ENCODE measurements at regions not wholly inside any gene's neighbourhood (a gene's known extent, or its start where the extent isn't known, plus 50 kb on each side); places are given as distances from the start of the nearest gene placed in this dataset.

DNA sequence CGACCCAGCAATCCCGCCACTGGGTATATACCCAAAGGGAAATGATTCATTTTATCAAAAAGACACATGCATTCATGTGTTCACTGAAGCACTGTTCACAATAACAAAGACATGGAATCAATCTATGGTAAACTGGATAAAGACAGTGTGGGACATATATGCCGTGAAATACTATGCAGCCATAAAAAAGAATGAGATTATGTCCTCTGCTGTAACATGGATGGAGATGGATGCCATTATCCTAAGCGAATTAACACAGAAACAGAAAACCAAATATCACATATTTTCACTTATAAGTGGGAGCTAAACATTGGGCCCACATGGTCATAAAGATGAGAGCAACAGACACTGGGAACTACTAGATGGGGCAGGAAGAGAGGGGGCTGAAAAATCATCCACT lies 345.0 kb downstream of the UQCRFS1 start:
- TF ChIP-seq YY1 (IDR thresholded peaks at IDR 0.05; ENCODE audit: insufficient read depth, insufficient read length) = no peak
- TF ChIP-seq SUZ12 (IDR thresholded peaks at IDR 0.05; ENCODE audit: extremely low read depth, insufficient read depth, insufficient read length) = no peak
- no peak for TF ChIP-seq ZNF274 (IDR thresholded peaks at IDR 0.05; ENCODE audit: low read depth, low read length)

Data from NT2/D1 (cell line).